ENCODE measurements at regions not wholly inside any gene's neighbourhood (a gene's known extent, or its start where the extent isn't known, plus 50 kb on each side); places are given as distances from the start of the nearest gene placed in this dataset.

DNA sequence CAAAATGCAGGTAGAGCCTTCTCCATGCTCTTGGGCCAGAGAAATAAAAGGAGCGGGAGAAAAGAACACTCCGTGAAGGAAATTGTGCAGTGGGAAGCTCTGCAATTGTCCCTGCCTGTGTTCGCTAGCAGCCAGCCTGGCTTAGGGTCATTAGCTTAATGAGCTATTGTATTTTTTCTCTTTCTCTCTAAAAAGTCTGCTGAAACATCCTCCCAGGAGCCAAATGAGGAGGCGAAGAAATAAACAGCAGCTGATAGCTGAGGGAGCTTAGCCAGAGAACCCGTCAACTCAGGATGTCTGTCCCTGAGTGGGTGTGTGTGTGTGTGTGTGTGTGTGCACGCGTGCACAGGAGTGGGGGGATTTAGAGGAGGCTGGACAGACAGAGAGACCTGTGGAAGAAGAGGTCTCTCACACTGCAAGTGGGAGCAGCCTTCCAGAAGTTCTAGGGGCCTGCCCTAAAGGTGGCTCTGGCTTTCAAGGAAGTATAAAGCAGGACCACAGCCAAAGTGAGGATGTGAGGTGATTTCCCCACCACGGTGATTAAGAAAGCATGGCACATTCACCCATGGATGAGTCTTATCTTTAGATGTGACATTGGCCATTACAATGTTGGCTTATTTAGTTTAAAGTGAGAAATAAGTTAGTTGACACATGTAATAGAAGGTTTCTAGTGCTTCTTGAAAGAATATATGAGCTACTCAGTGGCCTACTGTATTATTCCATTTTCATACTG lies 690.4 kb downstream of the RNF144A start:
- Histone ChIP-seq H3K4me3 (ENCODE audit: low read depth in 1 of 3, low read length in 3 of 3) (no peak overlapping the region), H3K9me3 (ENCODE audit: control insufficient read depth in 4 of 4, low read length in 3 of 4) (no peaks in the 10 kb centered on the region), H3K9ac (ENCODE audit: low read depth in 1 of 2, low read length in 2 of 2) (no peak overlapping the region), H3K4me1 (ENCODE audit: control insufficient read depth in 4 of 4, insufficient read depth in 4 of 4, low read length in 3 of 4) (no peaks in the 10 kb centered on the region), H3K36me3 (ENCODE audit: control insufficient read depth in 4 of 4, insufficient read depth in 3 of 4, low read depth in 1 of 4, low read length in 3 of 4) (no peaks in the 10 kb centered on the region), H3K27ac (ENCODE audit: low read depth in 1 of 2, low read length in 2 of 2) (no peak overlapping the region), H3K27me3 (ENCODE audit: control insufficient read depth in 4 of 4, insufficient read depth in 4 of 4, low read length in 3 of 4) (no peaks in the 10 kb centered on the region)
- TF ChIP-seq YY1 (IDR thresholded peaks at IDR 0.05), result no peak
- TF ChIP-seq, protein P1, sequence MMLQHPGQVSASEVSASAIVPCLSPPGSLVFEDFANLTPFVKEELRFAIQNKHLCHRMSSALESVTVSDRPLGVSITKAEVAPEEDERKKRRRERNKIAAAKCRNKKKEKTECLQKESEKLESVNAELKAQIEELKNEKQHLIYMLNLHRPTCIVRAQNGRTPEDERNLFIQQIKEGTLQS (IDR thresholded peaks at IDR 0.05), result no peak
- no peak for TF ChIP-seq HNF4A (conservative IDR thresholded peaks at IDR 0.05)
- no peak for TF ChIP-seq RXRA (IDR thresholded peaks at IDR 0.05)
- no peak for TF ChIP-seq FOXA1 (IDR thresholded peaks at IDR 0.05)
- TF ChIP-seq, protein P2, sequence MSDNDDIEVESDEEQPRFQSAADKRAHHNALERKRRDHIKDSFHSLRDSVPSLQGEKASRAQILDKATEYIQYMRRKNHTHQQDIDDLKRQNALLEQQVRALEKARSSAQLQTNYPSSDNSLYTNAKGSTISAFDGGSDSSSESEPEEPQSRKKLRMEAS (IDR thresholded peaks at IDR 0.05), result no peak
- TF ChIP-seq RAD21 (IDR thresholded peaks at IDR 0.05), result no peak
- TF ChIP-seq NR2F2 (IDR thresholded peaks at IDR 0.05), result no peak
- TF ChIP-seq TAF1 (conservative IDR thresholded peaks at IDR 0.05), result no peak
- no peak for TF ChIP-seq JUND (IDR thresholded peaks at IDR 0.05)
- TF ChIP-seq EGR1 (IDR thresholded peaks at IDR 0.05; ENCODE audit: low read depth in 2 of 2), result no peak
- no peak for TF ChIP-seq HNF4G (IDR thresholded peaks at IDR 0.05)
- no peak for TF ChIP-seq FOXA2 (IDR thresholded peaks at IDR 0.05)
- 77% methylated on average over 8 of the region's 8 CpGs for WGBS
- no peak for DNase-seq (ENCODE audit: low spot score)

DNA sequence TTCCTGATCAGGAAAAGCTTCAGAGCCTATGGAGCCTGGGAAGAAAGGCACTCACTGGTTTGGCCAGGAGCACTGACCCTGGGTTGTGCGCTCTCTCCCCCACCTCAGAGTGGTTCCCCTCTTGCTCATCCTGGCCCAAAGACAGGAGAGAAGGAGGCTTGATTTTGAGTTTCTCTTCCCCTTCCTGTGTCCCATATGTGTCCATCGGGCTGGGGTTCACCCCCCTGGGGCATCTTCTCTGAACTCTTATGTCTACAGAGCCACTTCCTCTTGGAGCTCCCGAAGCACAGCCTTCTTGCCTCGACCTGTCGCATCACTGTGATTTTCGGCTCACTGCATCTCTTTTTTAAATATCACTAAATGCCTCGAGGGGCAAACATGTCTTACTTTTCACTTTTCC lies 692.3 kb downstream of the RNF144A start:
- WGBS, result 86% methylated on average over 7 of the region's 7 CpGs
- Histone ChIP-seq H3K36me3 (ENCODE audit: control insufficient read depth in 4 of 4, insufficient read depth in 3 of 4, low read depth in 1 of 4, low read length in 3 of 4) (no peaks in the 10 kb centered on the region), H3K27me3 (ENCODE audit: control insufficient read depth in 4 of 4, insufficient read depth in 4 of 4, low read length in 3 of 4) (no peaks in the 10 kb centered on the region), H3K9ac (ENCODE audit: low read depth in 1 of 2, low read length in 2 of 2) (no peak overlapping the region), H3K27ac (ENCODE audit: low read depth in 1 of 2, low read length in 2 of 2) (no peak overlapping the region), H3K4me1 (ENCODE audit: control insufficient read depth in 4 of 4, insufficient read depth in 4 of 4, low read length in 3 of 4) (no peaks in the 10 kb centered on the region), H3K4me3 (ENCODE audit: low read depth in 1 of 3, low read length in 3 of 3) (no peak overlapping the region), H3K9me3 (ENCODE audit: control insufficient read depth in 4 of 4, low read length in 3 of 4) (no peaks in the 10 kb centered on the region)
- TF ChIP-seq, protein P3, sequence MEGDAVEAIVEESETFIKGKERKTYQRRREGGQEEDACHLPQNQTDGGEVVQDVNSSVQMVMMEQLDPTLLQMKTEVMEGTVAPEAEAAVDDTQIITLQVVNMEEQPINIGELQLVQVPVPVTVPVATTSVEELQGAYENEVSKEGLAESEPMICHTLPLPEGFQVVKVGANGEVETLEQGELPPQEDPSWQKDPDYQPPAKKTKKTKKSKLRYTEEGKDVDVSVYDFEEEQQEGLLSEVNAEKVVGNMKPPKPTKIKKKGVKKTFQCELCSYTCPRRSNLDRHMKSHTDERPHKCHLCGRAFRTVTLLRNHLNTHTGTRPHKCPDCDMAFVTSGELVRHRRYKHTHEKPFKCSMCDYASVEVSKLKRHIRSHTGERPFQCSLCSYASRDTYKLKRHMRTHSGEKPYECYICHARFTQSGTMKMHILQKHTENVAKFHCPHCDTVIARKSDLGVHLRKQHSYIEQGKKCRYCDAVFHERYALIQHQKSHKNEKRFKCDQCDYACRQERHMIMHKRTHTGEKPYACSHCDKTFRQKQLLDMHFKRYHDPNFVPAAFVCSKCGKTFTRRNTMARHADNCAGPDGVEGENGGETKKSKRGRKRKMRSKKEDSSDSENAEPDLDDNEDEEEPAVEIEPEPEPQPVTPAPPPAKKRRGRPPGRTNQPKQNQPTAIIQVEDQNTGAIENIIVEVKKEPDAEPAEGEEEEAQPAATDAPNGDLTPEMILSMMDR (IDR thresholded peaks at IDR 0.05; ENCODE audit: low read depth, low read length, missing input control), result no peak
- TF ChIP-seq JUND (IDR thresholded peaks at IDR 0.05) (no peak), SP1 (IDR thresholded peaks at IDR 0.05) (no peak)
- TF ChIP-seq, protein P1 (IDR thresholded peaks at IDR 0.05), result no peak
- DNase-seq (ENCODE audit: low spot score), result no peak

DNA sequence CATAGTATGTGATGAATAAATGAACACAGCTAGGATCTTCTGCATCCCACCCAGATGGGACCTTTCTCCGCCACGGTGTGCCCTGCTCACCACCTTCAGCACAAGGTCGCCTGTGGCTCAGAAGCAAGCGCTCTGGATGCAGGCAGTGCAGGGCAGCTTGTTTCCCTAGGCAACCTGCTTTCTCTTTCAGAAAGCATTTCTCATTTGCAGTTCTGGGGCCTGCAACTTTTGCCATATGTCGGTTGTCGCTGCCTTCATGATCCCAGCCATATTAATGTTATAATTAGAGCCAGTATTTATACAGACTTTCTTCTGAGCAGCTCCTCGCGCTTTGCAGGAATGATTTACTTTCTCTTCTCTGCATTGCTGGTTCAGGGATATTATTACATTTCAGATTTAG lies 692.8 kb downstream of the RNF144A start:
- Histone ChIP-seq H3K4me1 (ENCODE audit: control insufficient read depth in 4 of 4, insufficient read depth in 4 of 4, low read length in 3 of 4) (no peaks in the 10 kb centered on the region), H3K36me3 (ENCODE audit: control insufficient read depth in 4 of 4, insufficient read depth in 3 of 4, low read depth in 1 of 4, low read length in 3 of 4) (no peaks in the 10 kb centered on the region), H3K27ac (ENCODE audit: low read depth in 1 of 2, low read length in 2 of 2) (no peak overlapping the region), H3K9ac (ENCODE audit: low read depth in 1 of 2, low read length in 2 of 2) (no peak overlapping the region), H3K9me3 (ENCODE audit: control insufficient read depth in 4 of 4, low read length in 3 of 4) (no peaks in the 10 kb centered on the region), H3K4me3 (ENCODE audit: low read depth in 1 of 3, low read length in 3 of 3) (no peak overlapping the region), H3K27me3 (ENCODE audit: control insufficient read depth in 4 of 4, insufficient read depth in 4 of 4, low read length in 3 of 4) (no peaks in the 10 kb centered on the region)
- TF ChIP-seq FOXA2 (IDR thresholded peaks at IDR 0.05) (no peak), RAD21 (IDR thresholded peaks at IDR 0.05) (no peak)
- WGBS, result 94% methylated on average over 8 of the region's 8 CpGs
- DNase-seq (ENCODE audit: low spot score), result no peak
